GM18867 (cell line): ENCODE measurements at regions not wholly inside any gene's neighbourhood (a gene's known extent, or its start where the extent isn't known, plus 50 kb on each side); places are given as distances from the start of the nearest gene placed in this dataset.
"Not testable (repeated sequence)": the region's sequence is repeated elsewhere in the genome, so short reads cannot be mapped to it uniquely, and the experiment has no call there.

Experiments
- ATAC-seq: cut with Tn5 transposase; IDR thresholded peaks from one replicate; pipeline ENCODE4 v1.9.1; 2021; ENCODE audit warnings: mild to moderate bottlenecking, moderate library complexity; ENCODE audit not compliant: unreplicated experiment

DNA sequence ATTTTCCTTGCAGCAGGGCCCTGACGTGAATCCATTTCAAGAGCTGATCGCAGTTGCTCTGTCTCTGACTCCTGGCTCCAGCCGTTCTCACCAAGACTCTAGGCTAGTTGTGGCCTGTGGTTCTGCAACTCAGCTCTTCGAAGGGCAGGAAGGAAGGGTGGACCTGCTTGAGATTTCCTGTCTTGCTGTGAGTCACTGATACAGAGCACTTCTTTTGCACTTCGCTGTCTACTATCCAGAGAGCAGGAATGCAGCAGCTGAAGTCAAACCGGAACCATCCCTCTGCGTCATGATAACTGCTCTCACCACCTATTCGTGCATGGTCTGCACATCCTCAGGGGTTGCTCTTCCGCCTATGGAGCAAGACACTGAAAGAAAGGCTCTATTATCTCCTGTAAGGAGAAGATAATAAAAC, 59.7 kb downstream of the RAP2B start:
- ATAC-seq: peak; percentile 91

DNA sequence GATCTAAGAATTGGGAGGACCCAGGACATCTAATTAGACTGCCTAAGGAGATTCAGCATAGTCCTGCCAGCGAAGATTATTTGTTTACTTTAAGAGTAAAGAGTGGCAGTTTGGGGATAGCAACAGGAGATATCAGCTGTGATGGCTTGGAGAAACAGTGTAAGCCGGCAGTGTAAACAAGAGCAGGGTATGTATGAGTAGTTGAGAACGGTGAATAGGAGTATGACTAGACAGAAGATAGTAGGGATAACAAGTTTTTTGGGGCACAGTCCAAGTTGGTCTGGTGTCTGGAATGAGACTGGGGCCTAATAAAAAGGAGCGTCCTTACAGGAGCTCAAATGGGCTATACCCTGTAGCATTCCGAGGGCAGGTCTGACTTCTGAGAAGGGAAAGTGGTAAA, 64.9 kb downstream of the RAP2B start:
- ATAC-seq: not testable (repeated sequence)

GRCh38 chr3:153230427-153230826, 68.4 kb downstream of the RAP2B start:
- not testable (repeated sequence) for ATAC-seq

DNA sequence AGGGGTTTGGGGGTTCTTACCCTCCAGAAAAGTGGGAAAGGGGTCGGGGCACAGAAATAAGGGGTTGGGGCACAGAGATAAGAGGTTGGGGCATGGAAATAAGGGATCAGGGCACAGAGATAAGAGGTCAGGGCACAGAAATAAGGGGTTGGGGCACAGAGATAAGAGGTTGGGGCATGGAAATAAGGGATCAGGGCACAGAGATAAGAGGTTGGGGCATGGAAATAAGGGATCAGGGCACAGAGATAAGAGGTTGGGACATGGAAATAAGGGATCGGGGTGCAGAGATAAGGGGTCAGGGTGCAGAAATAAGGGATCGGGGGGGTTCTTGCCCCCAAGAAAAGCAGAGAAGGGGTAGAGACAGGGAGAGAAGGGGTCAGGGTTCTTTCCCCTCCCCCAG, 69.2 kb downstream of the RAP2B start:
- not testable (repeated sequence) for ATAC-seq

- not testable (repeated sequence) for ATAC-seq
Measured at GRCh38 chr3:153232050-153232752, 70.2 kb downstream of the RAP2B start.

- no peak for ATAC-seq
Measured at GRCh38 chr3:153232851-153233271, 70.8 kb downstream of the RAP2B start.

DNA sequence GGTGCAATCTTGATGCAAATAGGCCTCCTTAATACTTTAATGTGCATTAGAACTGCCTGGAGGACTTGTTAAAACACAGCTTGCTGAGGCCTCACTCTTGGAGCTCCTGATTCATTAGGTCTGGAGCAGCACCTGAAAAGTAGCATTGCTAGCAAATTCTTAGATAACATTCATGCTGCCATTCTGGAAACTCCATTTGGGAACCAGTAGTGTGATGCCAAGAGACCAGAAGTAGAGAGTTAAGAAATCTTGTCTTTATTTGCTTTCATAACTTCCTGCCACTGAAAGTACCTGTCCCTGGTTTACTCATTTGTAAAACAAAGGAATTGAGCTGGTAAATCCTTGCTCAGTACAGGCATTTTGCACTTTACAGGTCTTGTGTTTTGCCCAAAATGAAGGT, 72.0 kb downstream of the RAP2B start:
- no peak for ATAC-seq

DNA sequence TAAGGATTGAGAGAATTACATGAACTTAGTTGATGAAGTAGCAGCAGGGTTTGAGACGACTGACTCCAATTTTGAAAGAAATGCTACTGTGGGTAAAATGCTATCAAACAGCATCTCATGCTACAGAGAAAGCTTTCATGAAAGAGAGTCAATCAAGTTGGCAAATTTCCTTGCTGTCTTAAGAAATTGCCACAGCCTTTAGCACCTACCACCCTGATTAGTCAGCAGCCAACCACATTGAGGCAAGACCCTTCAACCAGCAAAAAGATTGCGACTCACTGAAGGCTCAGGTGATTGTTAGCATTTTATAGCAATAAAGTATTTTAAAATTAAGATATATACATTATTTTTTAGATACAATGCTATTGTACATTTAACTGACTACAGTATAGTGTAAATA, 80.9 kb downstream of the RAP2B start:
- no peak for ATAC-seq

DNA sequence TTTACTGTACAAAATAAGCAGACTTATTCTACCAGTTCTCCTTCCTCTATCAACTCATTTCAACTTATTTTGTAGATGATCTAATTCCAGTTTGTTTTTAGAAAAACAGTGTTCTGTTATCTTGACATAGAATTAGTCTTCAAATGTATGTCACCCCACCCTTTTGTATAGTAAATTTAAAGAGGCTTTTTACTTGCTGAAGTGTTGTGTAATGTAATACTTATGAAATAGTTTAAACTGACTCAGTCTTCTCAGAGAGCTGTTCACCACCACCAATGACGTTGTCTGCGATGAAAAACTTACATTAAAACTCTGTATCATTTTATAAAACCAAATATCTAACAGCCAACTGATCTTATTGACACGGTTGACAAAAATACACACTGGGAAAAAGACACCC, 82.9 kb downstream of the RAP2B start:
- ATAC-seq: no peak

- ATAC-seq: no peak
Measured at GRCh38 chr3:153245661-153246060, 83.6 kb downstream of the RAP2B start.

DNA sequence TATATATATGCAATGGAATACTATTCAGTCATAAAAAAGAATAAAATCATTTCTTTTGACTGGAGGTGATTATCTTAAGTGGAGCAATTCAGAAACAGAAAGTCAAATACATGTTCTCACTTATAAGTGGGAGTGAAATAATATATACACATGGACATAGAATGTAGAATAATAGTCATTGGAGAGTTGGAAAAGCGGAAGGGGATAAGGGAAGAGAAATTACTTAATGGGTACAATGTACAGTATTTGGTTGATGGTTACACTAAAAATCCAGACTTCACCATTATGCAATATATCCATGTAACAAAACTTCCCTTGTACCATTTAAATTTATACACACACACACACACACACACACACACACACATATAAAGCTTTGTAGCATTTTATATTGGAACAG, 84.3 kb downstream of the RAP2B start:
- ATAC-seq: no peak

- ATAC-seq: no peak
Measured at GRCh38 chr3:153246806-153247205, 84.8 kb downstream of the RAP2B start.

DNA sequence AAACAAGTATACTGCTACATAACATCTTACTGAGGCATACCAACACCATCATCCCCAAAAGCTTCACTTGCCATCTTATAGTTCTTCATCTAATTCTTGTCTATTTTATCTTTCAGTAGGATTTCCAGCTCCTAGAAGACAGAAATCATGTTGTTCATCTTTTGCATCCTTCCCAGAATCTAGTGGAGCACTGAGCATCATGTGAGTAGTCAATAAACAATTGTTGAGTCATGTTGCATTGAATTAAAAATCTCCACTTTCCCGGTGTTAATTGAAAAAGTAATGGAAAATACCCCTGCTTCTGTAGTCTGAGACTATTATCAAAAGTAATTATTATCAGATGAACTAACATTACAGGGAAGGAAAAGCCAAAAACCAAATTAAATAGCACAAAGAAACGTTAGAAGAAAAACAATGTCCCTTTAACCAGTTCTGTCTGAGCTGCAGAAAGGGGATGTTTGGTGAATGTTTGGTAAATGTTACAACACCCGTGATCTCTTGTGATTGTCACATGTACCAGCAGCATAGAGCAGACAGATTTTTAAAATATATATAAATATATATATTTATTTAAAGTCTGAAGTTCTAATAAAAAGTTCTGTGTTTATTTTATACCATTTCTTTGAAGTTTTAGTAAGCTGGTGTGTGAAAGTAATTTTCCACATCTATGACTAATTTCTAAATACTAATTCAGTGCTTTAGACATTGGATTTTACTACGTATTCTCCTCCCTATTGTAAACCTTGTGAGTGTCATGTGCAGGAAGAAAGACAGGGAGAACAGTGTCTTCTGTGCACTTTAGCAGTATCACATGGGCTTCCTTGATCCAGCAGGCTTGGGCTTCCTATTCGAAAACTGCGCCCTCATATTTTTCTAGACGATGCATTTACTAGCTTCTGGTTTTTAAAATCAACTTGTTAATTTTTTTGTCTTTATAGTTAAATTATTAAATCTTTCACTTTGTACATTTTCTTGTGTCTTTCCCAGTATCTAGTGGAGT, 85.6 kb downstream of the RAP2B start:
- ATAC-seq: no peak

- ATAC-seq: not testable (repeated sequence)
Measured at GRCh38 chr3:153248835-153249234, 86.8 kb downstream of the RAP2B start.

GRCh38 chr3:153249906-153250305, 87.9 kb downstream of the RAP2B start:
- no peak for ATAC-seq

DNA sequence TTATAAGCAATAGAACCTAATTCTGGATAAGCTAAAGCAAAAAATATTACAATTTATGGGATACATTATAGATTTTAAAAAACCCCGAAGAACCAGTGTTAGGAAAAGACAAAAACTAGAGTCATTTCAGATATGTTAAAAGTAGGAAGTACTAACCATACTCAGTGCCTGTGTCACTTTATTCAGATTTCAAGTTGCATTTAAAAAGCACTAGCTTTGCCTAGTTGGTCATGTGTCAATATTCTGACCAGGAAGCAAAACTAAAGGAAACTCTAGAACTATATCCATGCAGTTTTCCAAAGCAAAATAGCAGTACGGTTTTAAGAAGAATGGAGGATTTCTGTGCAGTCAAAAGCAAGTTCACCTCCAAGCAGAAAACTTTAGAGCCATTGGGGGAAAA, 88.4 kb downstream of the RAP2B start:
- no peak for ATAC-seq

- no peak for ATAC-seq
Measured at GRCh38 chr3:153252963-153253362, 90.9 kb downstream of the RAP2B start.

DNA sequence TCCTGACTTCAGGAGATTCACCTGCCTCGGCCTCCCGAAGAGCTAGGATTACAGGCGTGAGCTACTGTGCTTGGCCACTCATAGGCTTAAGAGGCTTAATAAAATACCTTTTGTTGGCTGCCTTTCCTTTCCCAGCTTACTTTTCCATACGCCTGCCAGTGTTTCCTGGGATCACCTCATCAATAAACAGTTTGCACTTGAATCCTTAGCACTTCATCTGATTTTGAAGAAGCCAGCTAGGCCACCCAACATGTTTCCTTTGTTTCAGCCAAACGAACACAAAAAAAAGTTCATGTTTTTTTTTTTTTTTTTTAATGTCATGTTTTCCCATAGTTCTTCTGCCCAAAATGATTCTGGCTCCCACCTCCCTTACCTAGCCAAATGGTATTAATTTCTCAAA, 92.3 kb downstream of the RAP2B start:
- ATAC-seq: no peak

DNA sequence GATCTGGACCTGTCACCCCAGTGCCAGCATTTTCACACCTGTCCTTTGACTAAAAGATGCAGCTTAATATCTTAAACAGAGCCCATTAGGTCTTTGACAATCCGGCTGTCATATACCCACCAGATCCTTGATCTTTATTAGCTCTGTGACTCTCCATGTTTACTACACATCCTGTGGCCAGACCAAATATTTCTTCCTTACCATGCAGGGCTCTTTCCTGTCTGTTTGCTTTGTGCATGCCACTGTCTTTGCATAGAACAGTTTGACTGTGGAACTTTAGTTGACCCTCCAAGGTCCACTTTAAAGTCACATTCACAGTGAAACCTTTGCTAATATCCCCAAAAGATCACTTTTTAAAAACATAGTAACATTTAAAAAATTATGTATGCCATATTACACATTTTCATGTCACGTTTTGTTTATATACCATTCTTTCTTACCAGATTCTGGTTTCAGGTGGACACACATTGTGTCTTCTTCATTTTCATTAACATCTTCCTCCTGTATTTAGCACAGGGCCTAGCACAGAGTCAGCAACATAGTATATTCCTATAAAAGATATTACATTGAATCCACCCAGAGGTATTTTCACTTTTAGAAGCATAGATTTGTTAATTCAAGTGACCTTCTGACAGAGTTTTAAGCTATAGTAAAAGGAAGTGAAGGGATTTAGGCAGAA, 95.8 kb downstream of the RAP2B start:
- no peak for ATAC-seq

DNA sequence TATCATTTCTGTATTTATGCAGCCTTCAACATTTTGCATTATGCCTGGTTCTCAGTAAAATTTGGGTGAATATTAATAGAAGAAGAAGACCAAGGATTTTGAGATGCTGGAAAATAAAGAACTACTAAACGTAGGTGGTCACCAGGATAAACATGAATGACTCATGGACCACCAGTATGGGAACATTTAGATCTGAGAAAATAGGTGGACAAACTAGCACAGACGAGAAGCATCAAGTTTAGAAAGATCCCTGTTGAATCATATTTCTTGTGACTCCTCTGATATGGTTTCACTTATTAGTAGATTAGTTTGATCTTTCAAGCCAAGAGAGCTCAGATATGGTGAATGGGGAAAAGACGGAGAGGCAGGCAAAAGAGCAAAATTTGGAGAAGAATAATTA, 97.9 kb downstream of the RAP2B start:
- ATAC-seq: no peak

DNA sequence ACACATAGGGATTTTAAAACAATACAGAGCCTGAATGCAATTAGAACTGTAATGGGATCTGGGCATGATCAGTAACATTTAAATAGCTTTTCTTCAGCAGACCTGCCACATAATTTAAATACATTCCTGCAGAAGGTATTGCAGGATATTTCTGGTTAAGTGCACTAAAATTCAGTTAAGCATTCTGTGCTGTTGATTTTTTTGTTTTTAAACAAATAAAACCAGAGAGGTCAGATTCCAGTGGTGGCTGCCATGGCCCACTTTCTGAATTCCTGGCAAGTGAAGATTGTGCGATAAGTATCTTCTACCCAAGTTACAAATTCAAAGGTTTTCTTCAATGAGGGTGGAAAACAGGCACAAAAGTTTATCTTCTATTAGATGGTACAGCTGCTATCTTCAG, 98.7 kb downstream of the RAP2B start:
- ATAC-seq: no peak
